ENCODE measurements at regions not wholly inside any gene's neighbourhood (a gene's known extent, or its start where the extent isn't known, plus 50 kb on each side); places are given as distances from the start of the nearest gene placed in this dataset.
"Not testable (repeated sequence)": the region's sequence is repeated elsewhere in the genome, so short reads cannot be mapped to it uniquely, and the experiment has no call there.

DNA sequence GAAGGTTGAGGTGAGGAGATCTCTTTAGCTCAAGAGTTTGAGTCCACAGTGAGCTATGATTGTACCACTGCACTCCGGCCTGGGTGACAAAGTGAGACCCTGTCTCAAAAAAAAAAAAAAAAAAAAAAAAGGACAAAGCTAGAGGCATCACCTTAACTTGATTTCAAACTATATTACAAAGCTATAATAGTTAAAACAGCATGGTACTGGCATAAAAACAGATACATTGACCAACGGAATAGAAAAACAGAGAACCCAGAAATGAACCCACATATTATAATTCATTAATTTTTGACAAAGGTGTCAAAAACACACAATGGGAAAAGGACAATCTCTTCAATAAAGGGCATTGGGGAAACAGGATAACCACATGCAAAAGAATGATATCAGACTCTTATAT lies 50.8 kb upstream of the MBOAT1 start:
- DNase-seq (ENCODE audit: low read depth in 1 of 2, low spot score in 1 of 2) = no peak

DNA sequence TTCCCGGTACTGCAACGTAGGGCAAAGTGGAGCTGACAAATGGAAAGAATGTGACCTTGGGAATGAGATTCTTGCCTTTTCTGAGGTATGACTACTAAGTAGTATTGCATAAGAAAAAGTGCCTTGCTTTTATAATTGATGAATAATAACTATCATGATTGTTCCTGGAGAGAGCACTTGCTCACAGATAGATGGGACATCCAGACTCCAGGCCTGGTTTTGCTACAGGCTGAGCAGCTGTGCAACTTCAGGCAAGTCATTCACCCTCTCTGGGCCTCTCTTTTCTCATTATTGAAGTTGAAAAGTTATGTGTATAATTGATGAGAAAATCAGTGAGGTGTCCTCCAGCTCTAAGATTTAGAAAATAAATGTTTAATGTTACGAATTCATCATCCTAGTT lies 53.6 kb upstream of the MBOAT1 start:
- DNase-seq (ENCODE audit: low read depth in 1 of 2, low spot score in 1 of 2) = no peak

DNA sequence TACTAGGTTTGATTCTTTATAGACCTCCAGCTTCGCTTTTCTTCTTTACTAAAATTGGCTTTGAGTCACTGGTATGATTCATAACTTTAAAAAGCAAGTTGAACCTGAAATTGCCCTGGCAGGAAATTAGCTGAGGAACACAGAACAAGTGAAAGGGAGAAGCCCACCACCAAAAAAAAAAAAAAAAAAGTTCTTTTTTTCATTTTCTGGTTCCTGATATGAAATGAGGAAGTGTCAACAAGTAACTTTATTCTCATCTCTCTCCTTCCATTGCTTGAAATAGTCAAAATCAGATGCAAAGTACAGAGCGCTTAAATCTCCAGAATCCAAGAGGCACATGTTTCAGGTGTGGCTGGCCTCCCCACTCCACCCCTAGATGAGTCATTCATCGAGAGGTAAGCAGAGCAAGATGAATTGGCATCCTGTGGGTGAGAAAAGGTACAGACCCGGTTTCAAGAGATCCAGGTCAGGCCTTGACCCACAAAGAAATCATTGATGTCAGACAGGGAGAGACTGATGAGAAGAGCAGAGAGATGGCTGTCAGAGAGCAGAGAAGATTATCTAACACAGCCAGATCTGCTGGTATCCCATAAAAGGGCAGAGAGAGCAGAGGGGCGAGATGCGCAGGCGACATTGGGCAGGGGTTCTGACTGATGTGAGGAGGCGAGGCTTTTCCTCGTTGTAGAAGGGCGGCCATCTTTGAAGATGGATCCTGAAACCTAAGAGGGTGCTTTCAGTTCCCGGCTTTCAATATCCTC lies 54.8 kb upstream of the MBOAT1 start:
- DNase-seq (ENCODE audit: low read depth in 1 of 2, low spot score in 1 of 2) = no peak

DNA sequence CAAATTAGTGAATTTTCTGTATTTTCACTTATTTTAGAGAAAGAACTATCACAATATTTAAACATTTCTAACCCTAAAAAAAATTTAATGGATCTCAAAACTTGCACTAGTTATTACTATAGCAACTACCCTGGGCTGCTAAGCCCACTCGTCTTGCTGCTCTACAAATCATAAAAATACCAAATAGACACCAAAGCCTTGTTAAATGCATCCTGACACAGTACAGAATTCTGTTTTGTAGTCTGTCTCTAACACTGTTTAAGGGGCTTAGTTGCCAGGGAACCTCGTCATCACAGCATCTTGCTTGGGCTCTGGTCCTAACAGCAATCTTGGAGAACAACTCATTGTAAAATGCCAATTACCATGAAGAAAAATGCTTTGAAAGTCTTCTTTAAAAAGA lies 56.9 kb upstream of the MBOAT1 start:
- no peak for DNase-seq (ENCODE audit: low read depth in 1 of 2, low spot score in 1 of 2)

DNA sequence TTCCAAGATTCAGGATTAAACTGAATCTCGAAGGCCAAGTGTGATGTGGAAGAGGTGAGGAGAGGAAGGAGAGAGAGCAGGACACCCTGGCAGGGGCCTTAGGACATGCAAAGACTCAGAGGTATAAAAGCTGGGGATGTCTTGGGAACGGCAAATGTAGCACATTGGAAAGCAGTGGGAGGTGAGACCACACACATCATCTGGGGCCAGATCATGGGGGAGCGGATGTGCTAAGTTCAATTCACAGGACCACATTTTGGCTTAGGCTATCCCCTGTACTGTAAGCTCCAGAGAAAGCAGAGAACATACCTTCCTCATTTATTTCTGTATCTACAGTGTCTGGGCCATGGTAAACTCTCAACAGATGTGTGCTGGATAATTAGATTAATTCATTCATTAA lies 59.5 kb upstream of the MBOAT1 start:
- no peak for DNase-seq (ENCODE audit: low read depth in 1 of 2, low spot score in 1 of 2)

DNA sequence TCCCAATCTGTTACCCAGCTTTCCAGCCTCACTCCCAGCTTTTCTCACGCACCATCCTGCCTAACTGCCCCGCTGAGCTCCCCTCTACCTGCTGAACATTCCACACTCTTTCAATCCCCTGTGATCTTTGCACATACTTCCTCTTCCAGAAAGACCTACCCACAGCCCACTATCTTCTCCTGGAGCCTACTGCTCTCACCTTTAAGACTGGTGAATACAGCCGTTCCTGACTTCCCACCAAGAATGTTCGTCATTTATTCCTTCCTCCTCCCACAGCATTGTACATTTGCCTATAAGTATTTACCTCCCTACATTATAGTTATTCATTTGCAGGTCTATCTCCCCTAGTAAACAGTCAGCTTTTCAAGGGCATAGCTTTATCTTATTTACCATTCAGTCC lies 61.9 kb upstream of the MBOAT1 start:
- no peak for DNase-seq (ENCODE audit: low read depth in 1 of 2, low spot score in 1 of 2)

DNA sequence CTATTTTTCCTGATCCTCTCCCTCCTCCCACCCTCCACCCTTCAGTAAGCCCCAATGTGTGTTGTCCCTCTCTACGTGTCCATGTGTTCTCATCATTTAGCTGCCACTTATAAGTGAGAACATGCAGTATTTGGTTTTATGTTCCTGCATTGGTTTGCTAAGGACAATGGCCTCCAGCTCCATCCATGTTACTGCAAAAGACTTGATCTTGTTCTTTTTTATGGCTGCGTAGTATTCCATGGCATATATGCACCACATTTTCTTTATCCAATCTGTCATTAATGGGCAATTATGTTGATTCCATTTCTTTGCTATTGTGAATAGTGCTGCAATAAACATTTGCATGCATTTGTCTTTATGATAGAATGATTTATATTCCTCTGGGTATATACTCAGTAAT lies 63.6 kb upstream of the MBOAT1 start:
- DNase-seq (ENCODE audit: low read depth in 1 of 2, low spot score in 1 of 2) = not testable (repeated sequence)

DNA sequence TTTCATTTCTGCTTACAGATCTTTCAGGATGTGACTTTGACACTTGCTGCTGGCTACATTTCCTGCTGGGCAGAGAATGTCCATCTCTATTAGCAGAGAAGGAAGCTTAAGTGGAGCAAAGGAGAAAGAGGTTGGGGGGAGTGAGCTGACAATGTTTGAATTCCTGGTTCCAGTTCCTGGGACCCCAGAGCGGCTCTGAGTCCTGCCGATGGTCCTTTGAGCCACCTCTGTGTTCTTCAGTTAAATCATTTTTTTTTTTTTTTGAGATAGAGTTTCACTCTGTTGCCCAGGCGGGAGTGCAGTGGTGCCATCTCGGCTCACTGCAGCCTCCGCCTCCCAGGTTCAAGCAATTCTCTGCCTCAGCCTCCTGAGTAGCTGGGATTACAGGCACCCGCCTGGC lies 65.5 kb upstream of the MBOAT1 start:
- not testable (repeated sequence) for DNase-seq (ENCODE audit: low read depth in 1 of 2, low spot score in 1 of 2)

DNA sequence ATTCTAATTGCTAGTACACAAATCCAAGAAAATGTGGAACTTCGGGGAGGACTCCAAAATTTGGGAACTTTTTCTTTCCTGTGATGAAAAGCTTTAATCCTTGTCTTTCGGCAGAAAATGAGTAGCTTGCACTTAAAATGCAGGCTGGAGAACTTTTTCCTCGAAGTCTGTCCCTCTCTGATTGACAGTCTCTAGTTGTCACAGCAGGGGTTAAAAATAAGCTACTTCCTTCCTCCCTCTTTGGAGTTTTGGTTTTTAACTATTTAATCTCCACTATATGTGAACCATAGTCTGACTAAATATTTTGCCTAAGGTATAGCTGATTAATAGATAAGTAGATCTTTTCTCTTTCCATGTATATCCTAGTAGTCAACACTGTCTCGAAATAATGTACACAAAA lies 66.8 kb upstream of the MBOAT1 start:
- DNase-seq (ENCODE audit: low read depth in 1 of 2, low spot score in 1 of 2) = no peak

DNA sequence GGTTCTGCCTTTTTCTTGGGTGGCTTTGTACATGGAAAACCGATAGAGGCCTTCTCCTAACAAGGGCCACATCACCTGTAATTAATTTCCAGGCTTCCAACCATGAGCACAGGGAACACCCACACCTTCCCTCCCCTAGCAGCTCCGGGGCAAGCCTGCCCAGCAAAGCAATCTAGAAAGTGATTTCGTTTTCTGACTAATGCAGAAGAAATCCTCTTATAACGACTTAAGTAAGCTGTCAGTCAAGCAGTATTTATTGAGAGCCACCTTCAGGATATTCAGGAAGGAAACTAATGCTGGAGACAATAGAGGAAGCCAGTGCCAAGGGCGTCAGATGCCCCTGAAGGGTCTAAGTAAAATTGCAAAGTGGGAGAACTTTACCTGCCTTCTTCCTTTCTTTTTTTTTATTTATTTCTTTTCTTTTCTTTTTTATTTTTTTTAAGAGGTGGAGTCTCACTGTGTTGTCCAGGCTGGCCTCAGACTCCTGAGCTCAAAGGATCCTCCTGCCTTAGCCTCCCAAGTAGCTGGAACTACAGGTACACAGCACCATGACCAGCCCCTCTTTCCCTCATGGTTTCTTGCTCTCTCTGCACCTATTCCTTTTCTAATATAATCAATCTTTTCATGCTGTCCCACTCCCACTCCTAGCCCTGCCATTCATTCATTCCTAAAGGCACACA lies 67.5 kb upstream of the MBOAT1 start:
- no peak for DNase-seq (ENCODE audit: low read depth in 1 of 2, low spot score in 1 of 2)

DNA sequence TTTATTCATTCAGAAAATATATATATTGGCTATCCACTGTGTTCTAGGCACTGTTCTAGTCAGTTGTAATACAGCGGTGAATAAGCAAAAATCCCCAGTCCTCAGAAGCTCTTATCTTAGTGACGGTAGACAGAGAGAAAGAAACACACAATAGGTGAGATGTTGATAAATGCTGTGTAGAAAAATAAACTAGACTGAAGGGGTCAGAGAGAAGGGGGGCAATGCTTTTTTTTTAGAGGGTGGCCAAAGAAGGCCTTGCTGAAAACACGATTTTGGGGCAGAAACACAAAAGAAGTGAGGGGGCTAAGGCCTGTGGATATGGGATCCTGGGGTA lies 68.0 kb upstream of the MBOAT1 start:
- no peak for DNase-seq (ENCODE audit: low read depth in 1 of 2, low spot score in 1 of 2)

DNA sequence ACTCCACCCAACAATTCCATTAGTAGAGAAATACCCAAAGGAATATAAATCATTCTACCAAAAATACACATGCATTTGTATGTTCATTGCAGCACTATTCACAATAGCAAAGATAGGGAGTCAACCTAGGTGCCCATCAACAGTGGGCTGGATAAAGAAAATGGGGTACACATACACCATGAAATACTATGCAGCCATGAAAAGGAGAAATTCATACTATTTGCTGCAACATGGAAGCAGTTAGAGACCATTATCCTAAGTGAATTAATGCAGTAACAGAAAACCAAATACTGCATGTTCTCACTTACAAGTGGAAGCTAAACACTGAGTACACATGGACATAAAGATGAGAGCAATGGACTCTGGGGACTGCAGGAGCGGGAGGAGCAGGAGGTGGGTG lies 72.4 kb upstream of the MBOAT1 start:
- DNase-seq (ENCODE audit: low read depth in 1 of 2, low spot score in 1 of 2) = no peak

DNA sequence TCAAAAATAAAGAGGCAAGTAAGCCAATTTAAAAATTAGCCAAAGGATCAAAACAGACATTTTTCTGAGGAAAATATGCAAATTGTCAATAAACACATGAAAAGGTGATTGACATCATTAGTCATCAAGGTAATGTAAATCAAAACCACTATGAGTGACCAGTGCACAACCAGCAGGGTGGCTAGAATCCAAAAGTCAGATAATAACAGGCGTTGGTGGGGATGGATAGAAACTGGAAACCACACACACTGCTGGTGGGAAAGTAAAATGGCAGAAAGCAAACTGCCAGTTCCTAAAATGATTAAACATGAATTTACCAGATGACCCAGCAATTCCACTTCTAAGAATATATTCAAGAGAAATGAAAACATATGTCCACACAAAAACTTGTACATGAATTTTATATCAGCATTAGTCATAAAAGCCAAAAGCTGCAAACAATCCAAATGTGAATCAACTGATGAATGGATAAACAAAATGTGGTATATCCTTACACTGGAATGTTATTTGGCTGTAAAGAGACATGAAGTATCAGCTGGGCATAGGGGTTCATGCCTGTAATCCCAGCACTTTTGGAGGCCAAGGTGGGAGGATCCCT lies 74.8 kb upstream of the MBOAT1 start:
- DNase-seq (ENCODE audit: low read depth in 1 of 2, low spot score in 1 of 2) = no peak

DNA sequence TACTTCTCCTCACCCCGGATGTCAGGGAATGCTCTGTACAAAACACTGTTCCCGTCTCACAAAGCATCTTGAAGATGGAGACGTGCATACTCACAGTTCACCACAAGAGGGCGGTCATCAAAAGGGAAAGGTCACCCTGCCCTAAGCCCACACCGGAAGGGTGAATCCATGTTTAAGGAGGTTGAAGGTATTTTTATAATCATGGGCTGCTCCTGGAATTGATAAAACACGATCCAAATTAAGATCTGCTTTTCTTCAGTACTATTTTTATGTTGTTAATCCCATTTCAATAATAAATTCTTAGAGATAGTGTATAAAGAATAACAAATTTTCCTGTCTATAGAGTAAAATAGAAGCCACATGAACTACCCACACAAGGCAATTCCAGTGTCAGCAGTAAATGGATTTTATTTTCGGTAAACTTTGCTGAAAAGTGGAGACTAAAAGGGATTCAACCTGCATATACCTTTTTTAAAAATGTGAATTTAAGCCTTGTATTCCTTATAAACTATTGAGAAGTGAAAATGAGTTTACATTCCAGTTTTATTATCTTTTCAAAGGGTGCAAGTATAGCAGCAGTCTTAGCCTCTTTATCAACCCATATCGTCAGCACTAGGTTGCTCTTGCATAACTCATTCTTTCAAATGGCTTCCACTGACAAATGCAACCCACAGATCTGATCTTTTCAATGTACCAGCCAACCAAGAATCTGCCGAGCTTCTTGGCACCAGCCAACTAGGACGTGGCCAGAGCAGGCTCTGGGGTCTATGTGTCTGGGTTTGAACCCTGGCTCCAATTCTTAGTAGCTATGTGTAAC lies 79.7 kb upstream of the MBOAT1 start:
- peak; percentile 54 to 56 for DNase-seq (ENCODE audit: low read depth in 1 of 2, low spot score in 1 of 2)

DNA sequence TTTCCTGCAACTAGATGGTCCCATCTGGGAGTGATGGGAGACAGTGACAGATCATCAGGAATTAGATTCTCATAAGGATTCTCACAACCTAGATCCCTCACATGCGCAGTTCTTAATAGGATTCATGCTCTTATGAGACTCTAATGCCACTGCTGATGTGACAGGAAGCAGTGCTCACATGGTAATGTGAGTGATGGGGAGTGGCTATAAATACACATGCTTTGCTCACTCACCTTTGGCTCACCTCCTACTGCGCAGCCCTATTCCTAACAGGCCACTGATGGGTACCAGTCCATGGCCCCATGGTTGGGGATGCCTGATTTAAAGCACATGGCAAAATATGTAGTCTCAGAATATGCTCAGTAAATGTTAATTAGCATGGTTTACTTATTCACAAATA lies 80.6 kb upstream of the MBOAT1 start:
- DNase-seq (ENCODE audit: low read depth in 1 of 2, low spot score in 1 of 2) = no peak

DNA sequence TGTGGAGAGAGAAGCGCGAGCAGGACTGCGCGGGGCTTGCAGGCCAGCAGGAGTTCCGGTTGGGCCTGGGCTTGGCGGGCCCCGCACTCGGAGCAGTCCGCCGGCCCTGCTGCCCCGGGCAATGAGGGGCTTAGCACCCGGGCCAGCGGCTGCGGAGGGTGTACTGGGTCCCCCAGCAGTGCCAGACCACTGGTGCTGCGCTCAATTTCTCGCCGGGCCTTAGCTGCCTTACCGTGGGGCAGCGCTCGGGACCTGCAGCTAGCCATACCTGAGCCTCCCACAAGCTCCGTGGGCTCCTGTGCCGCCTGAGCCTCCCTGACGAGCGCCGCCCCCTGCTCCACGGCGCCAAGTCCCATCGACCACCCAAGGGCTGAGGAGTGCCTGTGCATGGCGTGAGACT lies 89.0 kb upstream of the MBOAT1 start:
- no peak for DNase-seq (ENCODE audit: low read depth in 1 of 2, low spot score in 1 of 2)

DNA sequence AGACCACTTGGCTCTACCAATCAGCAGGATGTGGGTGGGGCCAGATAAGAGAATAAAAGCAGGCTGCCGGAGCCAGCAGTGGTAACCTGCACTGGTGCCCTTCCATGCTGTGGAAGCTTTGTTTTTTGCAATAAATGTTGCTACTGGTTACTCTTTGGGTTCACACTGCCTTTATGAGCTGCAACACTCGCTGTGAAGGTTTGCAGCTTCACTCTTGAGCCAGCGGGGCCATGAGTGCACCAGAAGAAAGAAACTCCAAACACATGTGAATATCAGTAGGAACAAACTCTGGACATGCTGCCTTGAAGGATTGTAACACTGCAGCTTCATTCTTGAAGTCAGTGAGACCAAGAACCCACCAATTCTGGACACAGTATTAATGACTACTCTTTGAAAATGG lies 89.9 kb upstream of the MBOAT1 start:
- no peak for DNase-seq (ENCODE audit: low read depth in 1 of 2, low spot score in 1 of 2)

DNA sequence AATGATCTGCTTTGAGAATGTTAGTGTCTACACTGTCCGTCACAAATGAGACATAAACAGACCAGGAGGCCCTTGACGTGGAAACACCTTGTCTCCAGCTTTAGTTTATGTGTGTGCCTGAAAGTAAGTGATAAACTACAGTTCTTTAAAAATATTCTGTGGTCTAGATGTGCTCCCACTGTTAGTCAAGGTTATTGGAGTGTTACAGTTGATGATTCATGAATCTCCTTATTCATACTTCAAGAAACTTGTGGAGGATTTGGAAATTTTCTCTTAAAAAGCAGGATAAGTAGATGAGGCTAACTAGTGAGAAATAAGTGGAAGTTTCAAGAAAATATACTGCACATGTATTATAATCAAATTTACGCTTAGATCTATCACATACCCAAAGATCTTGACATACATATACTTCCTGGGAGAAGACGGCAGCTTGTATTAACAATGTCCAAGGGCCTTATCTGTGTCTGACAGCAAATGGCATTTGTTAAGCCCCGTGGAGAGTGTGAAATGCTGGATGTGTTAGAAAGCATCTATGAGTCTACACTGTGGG lies 90.5 kb upstream of the MBOAT1 start:
- DNase-seq (ENCODE audit: low read depth in 1 of 2, low spot score in 1 of 2) = no peak

DNA sequence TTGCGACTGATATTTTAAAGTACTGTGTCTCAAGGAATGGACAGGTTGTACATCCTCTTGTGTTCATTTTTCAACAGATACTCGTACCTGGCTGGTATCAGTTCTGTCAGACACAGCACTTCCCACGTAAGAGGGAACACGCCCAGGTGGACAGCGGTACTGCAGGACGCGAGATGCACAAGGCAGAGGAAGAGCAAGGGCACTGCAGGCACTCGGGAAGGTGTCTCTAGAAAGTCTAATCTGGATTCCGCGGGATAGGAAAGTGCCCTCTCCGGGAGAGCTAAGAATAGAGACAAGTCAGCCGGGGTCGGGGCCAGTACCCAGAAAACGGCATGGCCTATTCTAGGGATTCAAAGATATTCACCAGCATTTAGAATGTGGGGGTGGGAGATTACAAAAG lies 94.2 kb upstream of the MBOAT1 start:
- no peak for DNase-seq (ENCODE audit: low read depth in 1 of 2, low spot score in 1 of 2)

DNA sequence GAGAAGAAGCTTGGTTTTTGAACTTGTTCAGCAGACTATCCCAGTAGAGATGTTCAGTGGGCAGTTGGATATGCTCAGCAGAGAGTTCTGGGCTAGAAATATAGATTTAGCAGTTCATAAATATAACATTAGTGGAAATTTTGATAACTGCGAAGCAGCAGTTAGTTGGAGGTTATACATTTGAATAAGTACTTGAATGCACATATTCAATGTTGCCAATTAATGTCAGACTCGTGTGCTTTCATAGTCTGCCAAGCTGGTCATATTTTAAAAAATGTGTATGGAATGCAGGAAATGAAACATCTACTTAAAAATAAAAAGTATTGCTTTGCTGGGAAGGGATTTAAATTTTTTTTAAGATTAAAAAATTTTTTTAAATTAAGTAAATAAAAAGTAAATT lies 92.5 kb upstream of the E2F3 start:
- no peak for DNase-seq (ENCODE audit: low read depth in 1 of 2, low spot score in 1 of 2)

DNA sequence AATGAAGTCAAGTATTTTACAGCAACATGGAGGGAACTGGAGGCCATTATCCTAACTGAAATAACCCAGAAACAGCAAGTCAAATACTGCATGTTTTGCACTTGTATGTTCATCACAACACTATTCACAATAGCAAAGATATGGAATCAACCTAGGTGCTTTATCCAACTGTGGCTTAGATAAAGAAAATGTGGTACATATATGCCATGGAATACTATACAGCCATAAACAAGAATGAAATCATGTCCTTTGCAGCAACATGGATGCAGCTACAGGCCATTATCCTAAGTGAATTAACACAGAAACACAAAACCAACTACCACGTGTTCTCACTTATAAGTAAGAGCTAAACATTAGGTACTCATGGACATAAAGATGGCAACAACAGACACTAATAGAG lies 91.5 kb upstream of the E2F3 start:
- DNase-seq (ENCODE audit: low read depth in 1 of 2, low spot score in 1 of 2) = no peak

DNA sequence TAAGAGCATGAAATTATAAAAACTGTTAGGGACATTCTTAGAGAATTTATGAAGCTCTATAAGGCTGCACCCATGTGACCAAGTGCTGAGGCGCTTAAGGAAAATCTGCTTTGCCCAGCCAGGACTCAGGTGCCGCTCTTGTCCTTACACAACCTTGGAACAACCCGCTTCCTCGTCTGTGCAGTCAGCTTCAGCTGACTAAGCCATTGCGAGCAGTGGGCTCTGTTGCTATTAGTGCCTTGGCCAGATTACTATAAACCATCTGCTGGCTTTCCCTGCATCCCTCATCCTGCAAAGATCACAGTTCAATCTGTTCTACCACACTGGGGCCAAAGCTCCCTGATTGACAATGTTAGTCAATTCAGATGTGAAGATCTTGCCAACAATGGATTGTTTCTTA lies 89.1 kb upstream of the E2F3 start:
- no peak for DNase-seq (ENCODE audit: low read depth in 1 of 2, low spot score in 1 of 2)
